GM18505 (cell line): ENCODE measurements at regions not wholly inside any gene's neighbourhood (a gene's known extent, or its start where the extent isn't known, plus 50 kb on each side); places are given as distances from the start of the nearest gene placed in this dataset.
"Not testable (repeated sequence)": the region's sequence is repeated elsewhere in the genome, so short reads cannot be mapped to it uniquely, and the experiment has no call there.

Experiments used
- ATAC-seq: cut with Tn5 transposase; IDR thresholded peaks from one replicate; pipeline ENCODE4 v1.9.1; 2021; ENCODE audit not compliant: unreplicated experiment

DNA sequence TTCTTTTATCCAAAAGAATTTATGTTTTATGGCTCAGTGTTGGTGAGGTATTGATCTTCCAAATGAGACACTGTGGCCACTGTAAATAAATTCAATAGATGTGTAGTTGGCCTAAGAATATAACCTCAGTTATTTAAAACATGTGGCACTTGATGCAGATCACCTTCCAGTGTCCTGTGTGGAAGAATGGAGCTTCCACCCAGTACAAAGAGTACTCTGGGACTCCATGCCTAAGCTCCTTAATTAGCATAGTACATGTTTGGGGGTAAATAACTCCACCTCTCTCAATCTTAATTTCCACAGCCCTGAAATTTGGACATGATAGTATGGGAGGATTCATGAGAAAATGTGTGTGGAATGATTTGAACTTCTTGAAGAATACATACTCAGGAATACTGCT is 105.7 kb downstream of the SPDYE17 start:
- not testable (repeated sequence) for ATAC-seq

DNA sequence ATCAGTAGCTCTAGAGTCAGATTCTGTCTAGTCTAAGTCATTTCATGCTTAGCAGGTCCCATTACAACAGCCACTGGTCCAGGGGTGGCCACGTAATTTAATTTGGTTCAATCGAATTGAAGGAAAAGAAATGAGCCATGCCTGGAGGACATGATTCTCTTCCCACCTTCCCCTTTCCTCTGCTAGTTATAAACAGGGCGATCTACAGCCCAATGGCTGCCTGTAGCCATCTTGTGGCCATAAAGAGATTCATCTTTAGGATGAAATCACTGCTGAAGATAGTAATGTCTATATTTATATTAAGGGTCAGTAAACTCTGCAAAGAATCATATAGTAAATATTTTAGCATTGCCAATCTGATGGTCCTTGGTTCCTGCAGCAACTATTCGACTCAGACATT is 107.4 kb downstream of the SPDYE17 start:
- ATAC-seq, result not testable (repeated sequence)

- ATAC-seq, result not testable (repeated sequence)
Measured at GRCh38 chr7:76918619-76919018, 113.5 kb downstream of the SPDYE17 start.

- ATAC-seq, result not testable (repeated sequence)
Measured at GRCh38 chr7:76914361-76914760, 117.8 kb downstream of the SPDYE17 start.

GRCh38 chr7:76912011-76912814 is 119.9 kb downstream of the SPDYE17 start:
- ATAC-seq, result not testable (repeated sequence)

- not testable (repeated sequence) for ATAC-seq
Measured at GRCh38 chr7:76904688-76905087, 127.5 kb downstream of the SPDYE17 start.

DNA sequence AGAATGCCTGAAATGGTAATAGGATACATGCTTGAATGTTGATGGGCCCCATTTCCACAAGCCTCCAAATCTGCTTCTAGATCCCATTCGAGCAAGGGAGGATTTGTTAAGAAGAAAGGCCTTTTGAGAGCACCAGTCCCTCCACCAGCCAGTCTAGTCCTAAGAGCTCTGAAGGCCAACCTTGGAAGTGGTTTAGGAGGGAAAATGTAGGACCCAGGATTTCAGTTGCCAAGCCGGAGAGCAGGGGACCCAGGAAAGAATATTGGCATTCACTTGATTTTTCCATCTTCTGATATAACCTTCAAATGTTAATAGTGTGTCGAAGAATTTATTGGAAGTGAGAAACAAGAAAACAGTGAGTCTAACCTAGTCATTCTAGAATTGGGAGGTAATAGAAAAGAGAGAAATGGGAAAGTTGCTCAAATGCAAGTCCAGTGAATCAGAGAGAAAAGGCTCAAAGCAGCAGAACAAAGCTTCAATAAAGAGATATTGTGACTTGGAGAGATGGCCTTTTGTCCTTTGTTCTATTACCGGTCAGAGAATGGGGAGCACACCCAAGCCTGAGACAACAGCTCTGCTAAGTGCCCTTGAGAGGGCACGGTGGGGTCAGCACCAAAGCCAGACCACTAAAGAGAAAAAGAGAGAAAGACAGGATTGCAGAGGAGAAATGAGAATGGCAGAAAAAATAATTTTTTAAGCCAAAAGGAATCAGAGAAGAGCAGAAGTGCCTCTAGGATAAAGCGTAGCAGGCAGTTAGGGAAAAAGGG is 130.0 kb downstream of the SPDYE17 start:
- ATAC-seq, result not testable (repeated sequence)

DNA sequence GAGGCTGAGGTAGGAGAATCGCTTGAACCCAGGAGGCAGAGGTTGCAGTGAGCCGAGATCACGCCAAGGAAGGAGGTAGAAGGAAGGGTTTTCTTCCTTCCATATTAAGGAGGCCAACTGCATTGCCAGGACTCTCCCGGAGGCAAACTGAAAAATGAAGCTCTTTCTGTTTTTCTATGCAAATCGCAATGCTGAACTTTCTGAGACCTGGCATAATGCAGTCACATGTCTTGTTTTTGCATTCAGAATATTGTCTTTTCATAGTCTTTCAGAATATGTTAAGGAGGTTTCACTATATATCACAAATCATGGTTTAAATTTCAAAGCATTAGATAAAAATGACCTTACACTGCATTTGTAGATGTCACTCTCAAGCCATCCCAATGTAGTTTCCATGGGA is 133.4 kb downstream of the SPDYE17 start:
- not testable (repeated sequence) for ATAC-seq

DNA sequence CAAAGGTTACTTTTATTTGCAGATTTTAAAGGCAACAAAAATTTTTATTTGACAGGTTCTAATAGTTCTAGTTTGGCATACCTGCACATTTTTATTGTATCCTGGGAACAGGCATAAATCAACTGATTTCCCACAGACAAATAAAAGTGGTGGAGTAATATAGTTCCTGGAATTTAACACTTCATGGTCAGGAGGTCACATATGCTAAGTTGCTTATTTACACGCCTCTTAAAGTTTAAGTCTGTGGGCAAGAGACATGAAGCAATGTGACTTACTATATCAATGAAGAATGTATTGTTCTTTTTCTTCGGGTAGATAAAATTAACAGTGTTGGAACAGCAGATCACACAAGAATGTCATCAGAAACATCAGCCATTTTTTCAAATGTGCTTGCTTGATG is 135.2 kb downstream of the SPDYE17 start:
- ATAC-seq, result not testable (repeated sequence)

DNA sequence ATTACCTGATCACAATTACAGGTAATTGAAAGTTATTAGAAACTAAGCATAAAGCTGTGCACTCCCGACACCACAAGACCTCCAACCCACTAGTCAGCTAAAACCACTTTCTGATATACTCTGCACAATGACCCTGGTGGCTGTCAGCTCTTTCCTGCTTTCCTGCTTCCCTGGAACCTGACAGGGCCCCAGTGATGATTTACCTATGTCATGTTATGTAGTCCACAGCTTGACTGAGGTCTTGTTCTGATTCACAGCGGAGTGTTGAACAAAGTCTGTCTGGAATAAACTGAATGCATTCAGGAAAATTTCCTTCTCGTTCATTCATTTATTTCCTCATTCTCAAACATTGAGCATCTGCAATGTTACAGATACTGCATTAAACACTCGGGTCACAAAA is 136.5 kb downstream of the SPDYE17 start:
- not testable (repeated sequence) for ATAC-seq

GRCh38 chr7:76891771-76892170 is 140.4 kb downstream of the SPDYE17 start:
- not testable (repeated sequence) for ATAC-seq

DNA sequence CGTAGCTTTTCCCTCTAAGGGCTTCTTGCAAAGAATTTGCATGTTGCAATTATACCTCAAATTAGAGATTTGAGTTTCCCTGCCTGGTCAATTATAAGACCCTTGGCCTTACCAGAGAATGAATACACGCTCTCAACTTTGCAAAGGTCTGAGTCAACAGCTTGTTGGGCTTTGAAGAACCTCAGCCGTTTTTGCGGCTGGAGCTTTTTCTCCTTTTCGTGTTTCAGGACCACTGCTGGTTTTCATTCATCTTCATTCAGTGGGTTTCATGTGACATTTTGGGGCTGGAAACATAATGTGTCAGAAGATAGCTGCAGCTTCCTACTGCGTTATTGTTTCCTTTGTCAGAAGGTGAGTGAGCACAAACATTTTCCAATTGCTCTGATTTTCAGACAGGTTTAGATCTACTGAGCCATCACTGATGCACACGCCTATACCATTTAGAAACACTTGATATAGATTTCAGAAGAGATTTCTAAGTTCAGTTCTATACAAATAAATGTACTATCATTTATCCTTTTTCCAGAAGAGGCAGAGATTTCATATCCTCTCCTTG is 152.3 kb downstream of the SPDYE17 start:
- ATAC-seq, result not testable (repeated sequence)

- ATAC-seq, result not testable (repeated sequence)
Measured at GRCh38 chr7:76875760-76876159, 156.4 kb downstream of the SPDYE17 start.

DNA sequence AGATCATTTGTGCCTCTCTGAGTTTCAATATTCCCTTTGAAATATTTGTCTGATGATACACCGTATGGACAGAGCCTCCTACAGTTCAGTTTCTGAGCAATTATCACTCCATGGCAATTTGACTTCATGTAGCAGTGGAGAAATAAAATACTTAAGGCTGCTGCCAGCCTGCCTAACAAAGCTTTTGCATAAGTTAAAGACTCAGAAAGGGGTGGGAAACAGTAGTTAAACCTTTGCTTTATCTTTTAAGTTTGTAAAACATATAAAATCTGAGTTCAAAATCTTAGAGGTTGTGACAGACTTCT is 161.7 kb downstream of the SPDYE17 start:
- ATAC-seq, result not testable (repeated sequence)

GRCh38 chr7:76867364-76867889 is 164.7 kb downstream of the SPDYE17 start:
- ATAC-seq, result not testable (repeated sequence)

- not testable (repeated sequence) for ATAC-seq
Measured at GRCh38 chr7:76863150-76863773, 168.9 kb downstream of the SPDYE17 start.

GRCh38 chr7:76862241-76862640 is 169.9 kb downstream of the SPDYE17 start:
- ATAC-seq, result not testable (repeated sequence)

DNA sequence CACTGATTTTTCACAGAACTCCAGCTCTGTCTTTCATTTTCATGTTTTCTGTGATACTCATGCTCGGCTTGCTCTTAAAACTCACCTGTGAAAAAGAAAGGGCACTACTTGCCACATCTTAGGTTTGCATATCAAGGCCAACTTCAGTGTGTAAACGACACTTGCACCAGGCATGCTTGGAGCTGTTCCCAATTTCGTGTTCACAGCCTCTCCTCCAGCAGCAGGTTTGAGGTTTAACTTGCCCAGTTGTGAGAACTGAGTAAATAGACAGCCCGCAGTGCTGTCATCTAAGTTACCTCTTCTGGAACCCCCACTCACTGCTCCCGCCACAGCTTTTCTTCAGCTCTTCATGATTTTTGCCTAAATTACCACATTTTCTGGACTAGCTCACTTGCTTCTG is 172.2 kb downstream of the SPDYE17 start:
- not testable (repeated sequence) for ATAC-seq

GRCh38 chr7:76854631-76855030 is 177.5 kb downstream of the SPDYE17 start:
- not testable (repeated sequence) for ATAC-seq

DNA sequence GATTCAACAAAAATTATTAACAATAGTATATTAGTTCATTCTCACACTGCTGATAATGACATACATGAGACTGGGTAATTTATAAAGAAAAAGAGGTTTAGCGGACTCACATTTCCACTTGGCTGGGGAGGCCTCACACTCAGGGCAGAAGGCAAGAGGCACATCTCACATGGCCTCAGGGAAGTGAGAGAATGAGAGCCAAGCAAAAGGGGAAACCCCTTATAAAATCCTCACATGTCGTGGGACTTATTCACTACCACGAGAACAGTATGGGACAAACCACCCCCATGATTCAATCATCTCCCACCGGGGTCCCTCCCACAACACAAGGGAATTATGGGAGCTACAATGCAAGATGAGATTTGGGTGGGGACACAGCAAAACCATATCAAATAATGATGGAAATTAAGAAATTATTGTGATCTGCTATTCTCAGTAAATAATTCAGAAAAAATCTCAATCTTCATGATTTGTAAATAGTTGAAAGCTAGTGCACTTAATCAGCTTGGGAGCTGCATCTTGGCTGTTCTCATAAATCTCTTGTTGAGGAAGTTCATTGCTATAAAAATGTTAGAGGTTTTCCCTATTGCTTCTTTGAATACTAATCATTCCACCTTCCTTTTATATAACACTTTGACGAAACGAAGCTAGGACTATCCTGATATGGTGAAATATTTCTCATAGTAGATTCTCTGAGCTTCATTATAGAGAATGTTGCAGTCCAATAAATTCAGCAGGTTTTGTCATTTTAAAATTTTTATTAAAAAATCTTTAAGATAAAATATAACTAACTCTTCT is 179.2 kb downstream of the SPDYE17 start:
- ATAC-seq, result not testable (repeated sequence)
